GM18858 (cell line): ENCODE measurements at regions not wholly inside any gene's neighbourhood (a gene's known extent, or its start where the extent isn't known, plus 50 kb on each side); places are given as distances from the start of the nearest gene placed in this dataset.

ENCODE experiments used
- ATAC-seq: cut with Tn5 transposase; IDR thresholded peaks from one replicate; pipeline ENCODE4 v1.9.1; 2021; ENCODE audit not compliant: unreplicated experiment

DNA sequence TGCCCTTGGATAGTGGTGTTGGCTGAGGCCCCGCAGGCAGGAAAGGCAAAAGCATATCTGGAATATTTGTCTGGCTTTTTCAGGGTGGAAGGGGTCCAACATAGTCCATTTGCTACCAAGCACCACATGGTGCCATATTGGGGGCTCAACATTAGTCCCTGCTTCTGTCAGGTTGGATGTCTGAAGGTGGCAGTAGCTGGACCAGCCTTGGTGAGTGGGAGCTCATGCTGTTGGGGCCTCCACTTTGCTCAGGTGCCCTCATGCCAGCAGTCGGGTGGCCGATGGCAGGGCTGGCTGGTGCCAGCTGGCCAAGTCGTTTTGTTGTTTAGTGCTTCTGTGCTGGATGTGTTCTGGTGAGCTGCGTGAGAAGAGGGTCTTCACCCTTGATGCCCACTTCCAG is 135.3 kb downstream of the PAPOLA start:
- ATAC-seq, result no peak

- ATAC-seq, result no peak
These were observed 136.1 kb downstream of the PAPOLA start for GRCh38 chr14:96638041-96638855.

GRCh38 chr14:96639550-96639949 is 137.4 kb downstream of the PAPOLA start:
- no peak for ATAC-seq

DNA sequence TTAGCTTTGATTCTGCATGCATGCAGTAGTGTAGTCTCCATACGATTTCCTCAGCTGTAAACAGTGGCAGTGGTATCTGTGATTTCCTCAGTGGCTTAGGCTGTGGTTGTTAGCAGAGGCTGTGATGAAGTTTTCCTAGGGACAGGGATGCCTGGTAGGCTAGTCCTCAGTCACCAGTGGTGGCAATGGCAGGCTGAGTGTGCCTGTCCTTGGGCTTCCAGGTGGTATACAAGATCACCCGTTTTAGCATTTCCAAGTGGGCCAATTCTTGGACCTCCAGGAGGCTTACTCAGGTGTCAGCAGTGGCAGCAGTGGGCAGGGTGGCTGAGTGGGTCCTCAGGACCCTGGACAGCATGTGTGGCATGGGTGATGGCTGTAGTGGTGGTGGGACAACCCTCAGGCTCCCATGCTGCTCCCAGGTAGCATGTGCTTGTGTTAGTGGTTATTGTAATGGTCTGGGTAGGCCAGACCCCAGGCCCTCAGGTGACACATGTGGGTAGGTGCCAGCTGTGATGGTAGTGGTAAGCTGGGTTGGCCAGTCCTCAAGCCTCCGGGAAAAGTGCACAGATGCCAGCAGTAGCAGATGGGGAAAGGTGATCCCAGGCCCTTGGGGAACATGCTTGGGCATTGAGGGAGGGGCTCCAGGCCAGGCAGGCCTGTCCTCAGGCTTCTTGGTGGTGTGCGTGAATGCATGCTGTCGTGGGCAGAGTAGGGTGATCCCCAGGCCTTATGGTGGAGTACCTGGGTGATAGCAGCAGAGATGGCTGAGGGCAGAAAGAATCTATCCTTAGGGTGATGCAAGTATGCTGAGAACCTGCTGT is 146.5 kb downstream of the PAPOLA start:
- no peak for ATAC-seq

GRCh38 chr14:96649327-96649601 is 147.1 kb downstream of the PAPOLA start:
- ATAC-seq, result no peak

GRCh38 chr14:96653597-96653996 is 143.6 kb upstream of the VRK1 start:
- ATAC-seq, result no peak

DNA sequence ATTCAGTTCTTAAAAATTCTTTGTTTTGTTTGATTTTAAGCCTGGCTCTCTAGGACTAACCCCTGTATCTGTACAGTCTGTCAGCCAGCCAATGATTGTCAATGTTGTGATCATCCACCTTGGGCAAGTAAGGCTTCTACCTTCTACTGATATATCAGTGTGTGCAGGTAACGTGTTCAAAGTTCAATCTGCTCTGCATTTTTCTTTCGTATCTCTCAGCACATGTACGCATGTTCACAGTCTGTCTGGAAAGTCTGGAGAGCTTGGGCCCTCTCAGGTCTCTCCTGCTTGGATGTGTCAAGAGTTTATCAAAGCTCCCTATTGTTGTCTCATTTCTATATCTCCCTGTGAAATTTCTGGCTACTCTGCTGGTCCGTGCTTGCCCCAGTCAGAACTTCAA is 138.6 kb upstream of the VRK1 start:
- no peak for ATAC-seq

- ATAC-seq, result no peak
These were observed 137.1 kb upstream of the VRK1 start for GRCh38 chr14:96660123-96660522.

- ATAC-seq, result no peak
These were observed 136.5 kb upstream of the VRK1 start for GRCh38 chr14:96660667-96661066.

DNA sequence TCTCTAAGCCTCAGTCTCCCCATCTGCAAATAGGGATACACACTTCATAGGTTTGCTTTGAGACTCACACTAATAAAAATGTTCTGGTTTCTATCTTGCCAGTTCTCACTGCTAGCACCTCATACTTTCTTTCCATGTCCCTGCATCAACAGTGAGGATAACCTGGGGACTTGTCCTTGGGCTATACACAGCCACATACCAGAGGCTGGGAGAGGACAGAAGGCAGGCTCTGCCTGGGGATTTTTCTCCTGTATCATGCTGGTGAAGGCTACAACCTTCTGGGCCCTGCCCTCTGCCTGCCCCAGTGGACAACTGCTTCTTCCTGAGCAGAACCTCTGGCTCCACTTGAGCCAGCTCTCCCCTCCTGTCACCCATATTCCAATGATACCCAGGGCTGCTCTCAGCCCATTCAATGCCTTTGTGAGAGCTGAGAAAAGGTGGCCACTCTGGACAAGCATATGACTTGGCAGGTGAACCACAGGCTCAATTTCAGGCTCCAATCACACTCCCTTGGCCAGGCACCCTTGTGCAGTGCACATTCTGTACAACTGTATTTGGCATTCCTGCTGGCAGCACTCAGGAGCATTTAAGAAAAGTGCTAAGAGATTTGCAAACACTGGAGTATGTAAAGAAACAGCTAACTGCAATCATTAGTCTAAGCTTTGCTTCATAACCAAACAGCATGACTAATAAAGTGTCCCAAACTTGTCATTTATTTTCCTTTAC is 135.8 kb upstream of the VRK1 start:
- ATAC-seq, result no peak

DNA sequence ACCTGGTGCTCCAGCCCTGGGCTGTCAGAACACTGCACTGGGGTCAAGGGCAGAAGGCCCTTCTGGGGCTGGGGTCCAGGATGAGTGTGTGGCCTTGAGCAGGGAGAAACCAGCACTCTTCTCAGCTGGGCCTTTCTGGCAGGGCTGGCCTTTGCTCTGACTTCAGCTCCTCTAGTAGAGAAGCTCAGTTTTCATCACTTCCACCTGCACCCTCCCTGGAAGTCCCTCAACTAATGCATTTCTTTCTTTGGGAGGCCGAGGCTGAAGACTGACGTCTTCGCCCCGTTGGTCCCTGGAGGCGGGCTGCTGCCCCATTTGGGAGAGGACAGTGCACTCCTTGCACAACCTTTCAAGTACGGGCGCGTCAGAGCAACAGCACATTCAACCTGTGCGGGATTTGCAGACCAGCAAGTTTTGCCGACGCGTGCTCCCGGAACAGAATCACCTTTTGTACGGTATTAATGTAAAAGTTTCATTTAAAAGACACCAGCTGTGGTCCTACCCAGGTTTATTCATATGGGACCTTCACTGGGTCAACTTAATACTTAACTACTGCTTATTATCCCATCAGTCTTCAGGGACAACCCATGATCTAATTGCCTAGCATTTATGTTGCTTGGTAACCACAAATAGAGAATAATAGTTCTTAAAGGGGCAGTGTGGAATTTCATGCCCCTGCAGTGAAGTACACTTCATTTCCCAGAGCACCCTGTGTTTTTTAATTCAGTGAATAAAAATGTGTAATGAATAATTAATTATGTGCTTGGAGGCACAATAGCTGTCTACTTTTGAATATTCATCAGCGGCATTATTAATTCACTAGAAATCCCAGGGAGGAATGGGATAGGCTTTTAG is 134.8 kb upstream of the VRK1 start:
- no peak for ATAC-seq

GRCh38 chr14:96663076-96663475 is 134.1 kb upstream of the VRK1 start:
- no peak for ATAC-seq

DNA sequence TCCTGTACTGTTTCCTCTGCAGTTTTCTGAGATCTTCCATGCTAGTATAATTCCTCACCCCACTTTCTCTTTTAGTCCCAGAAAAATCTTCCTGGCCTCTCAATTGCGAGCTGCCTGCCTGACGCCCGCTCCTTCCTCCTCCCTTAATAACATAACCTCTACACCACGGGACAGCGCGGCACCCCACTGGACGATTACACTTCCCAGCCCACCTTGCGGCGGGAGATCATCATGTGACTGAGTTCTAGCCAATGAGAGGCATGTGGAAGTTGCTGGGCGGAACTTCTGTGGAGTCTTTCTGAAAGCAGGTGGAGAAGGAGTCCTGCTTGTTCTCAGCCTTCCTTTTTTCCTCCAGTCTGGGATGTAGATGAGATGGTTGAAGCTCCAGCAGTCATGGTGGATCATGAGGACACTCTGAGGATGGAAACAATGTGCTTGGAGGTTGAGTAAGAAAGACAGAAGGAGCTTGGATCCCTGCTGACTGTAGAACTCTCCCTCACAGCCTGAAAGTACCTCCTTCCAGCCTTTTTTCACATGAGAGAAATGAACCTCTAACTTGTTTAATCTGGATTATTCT is 133.6 kb upstream of the VRK1 start:
- ATAC-seq, result no peak

GRCh38 chr14:96666088-96666487 is 131.1 kb upstream of the VRK1 start:
- ATAC-seq, result no peak

DNA sequence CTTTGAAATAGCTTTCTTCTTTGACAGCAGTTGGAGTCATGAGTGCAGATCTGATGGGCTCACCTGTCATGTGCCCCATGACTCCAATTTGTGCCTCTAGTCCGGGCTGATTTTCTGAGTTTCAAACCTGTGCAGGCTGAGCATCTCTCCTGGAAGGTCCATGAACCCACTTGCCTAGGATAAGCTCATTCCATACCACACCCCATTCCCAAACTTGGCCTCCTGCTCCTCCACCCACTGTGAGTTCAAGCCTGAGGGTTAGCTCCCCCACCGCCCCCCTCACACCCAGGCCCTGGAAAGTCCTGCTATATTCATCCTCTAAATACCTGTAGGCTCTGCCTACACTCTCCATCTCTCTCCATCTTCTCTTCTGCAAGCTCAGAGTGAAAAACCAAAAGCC is 126.8 kb upstream of the VRK1 start:
- no peak for ATAC-seq

DNA sequence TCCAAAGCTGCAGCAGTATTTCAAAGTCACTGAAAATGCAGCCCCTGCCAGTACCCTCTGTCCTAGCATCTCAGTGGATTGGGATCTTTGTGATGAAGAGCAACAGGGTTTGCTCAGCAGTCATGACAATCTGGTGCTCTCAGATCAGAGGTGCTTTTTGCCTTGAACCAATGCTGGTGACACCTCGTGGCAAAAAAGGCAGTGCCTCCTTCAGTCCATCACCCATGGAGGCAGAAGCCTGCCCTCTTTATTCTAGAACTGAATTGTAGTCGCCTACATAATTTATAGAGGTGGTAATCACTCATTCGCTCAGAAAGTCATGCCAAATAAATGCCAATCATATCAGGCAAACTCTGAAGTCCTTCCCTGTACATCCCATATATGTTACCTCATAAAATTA is 126.0 kb upstream of the VRK1 start:
- ATAC-seq, result no peak

- no peak for ATAC-seq
These were observed 123.5 kb upstream of the VRK1 start for GRCh38 chr14:96673706-96674105.

- no peak for ATAC-seq
These were observed 123.1 kb upstream of the VRK1 start for GRCh38 chr14:96674121-96674520.

DNA sequence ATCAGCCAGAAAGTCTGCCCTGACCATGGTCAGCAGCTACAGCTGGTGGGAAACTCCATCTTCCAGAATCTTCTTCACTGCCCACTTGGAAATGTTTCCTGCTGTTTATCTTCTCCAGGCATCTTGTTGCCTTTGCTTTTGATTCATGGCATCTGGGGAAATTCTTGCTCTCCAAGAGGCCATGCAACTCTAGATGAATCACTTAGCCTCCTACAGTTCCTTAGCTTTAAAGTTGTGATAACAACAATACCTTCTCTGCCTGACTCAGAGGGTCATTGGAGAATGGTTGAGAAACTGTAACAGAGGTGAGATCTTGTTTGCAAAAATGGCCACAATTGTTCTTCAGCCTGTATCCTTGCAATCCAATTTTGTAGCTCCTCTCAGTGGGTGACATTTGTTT is 121.0 kb upstream of the VRK1 start:
- ATAC-seq, result no peak

- no peak for ATAC-seq
These were observed 115.4 kb upstream of the VRK1 start for GRCh38 chr14:96681829-96682228.

GRCh38 chr14:96682401-96682800 is 114.8 kb upstream of the VRK1 start:
- ATAC-seq, result no peak
